ELR (cell line): ENCODE measurements at regions not wholly inside any gene's neighbourhood (a gene's known extent, or its start where the extent isn't known, plus 50 kb on each side); places are given as distances from the start of the nearest gene placed in this dataset.

ENCODE experiments used
- DNase-seq: peaks from one replicate; pipeline ENCODE4 v3.0.0-alpha.2; 2015; ENCODE audit warnings: low read depth

GRCh38 chr14:38505973-38506249 lies 250.0 kb upstream of the CLEC14A start:
- DNase-seq: no peak

DNA sequence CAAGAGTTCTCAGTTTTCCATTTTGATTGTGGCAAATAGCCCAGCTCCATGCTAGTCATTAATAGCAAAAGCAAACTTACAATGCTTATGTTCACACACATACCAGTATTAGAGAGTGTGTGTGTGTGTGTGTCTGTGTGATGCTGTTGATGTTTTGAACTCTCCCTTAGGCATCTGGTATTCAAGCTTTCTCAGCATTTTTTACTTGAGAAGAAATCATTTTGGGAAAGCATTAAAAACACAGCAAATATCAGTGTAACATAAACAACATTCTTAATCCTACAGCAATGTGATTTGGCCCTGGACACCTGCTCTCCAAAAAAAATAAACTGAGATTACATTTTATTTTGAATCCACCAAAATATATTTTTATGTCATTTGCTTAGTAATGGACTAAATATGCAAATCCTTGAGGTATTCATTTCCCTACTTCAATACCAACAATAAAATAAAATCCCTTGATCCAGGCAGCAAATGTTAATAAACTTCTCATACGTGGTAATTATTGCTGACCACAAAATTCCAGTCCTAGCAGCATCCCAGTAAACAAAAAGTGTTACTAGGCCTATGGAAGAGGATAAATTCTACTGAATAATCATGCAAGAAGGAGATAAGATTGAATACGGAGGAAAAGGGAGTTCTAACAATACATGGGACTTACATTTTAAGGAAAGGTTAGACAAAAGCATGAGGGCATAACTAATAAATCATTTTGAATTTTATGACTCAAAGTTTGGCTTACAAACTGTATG lies 249.5 kb upstream of the CLEC14A start:
- no peak for DNase-seq

- no peak for DNase-seq
Observed at GRCh38 chr14:38504175-38504574, 248.3 kb upstream of the CLEC14A start.

DNA sequence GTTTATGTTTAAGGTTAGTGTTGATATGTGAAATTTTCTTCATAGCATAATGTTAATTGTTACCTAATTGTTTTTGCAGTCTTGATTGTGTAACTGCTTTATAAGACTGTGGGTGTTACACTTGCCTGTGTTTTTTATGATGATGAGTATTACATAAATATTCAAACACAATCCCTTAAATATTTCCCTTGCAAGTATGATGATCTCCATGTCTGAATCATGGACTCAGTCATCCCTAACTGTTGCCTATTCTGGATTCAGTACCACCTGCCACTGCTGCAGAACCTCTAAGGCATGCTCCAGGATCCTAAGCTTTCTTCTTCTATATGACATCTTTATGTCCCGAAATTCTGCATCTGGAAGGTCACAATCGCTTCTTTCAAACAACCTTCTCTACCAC lies 246.3 kb upstream of the CLEC14A start:
- peak; percentile 12 for DNase-seq

GRCh38 chr14:38500125-38500524 lies 244.2 kb upstream of the CLEC14A start:
- DNase-seq: no peak

DNA sequence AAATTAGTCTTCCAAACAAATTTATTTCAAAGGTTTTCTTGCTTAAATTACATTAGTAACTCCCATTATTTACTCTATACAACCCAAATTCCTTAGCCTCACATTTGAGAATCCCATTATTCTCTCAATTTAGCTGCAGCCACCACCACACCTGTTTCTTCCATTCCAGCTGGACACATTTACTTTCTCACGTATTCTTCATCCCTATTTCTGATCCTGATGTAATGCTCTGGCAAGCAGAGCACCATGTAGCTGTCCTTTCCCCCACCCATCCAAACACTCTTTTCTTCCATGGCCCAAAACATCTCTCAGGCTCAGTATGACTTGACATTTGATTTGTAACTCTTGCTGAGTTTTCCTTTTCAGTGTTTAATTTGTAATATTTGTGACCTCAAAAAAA lies 240.2 kb upstream of the CLEC14A start:
- DNase-seq: no peak

DNA sequence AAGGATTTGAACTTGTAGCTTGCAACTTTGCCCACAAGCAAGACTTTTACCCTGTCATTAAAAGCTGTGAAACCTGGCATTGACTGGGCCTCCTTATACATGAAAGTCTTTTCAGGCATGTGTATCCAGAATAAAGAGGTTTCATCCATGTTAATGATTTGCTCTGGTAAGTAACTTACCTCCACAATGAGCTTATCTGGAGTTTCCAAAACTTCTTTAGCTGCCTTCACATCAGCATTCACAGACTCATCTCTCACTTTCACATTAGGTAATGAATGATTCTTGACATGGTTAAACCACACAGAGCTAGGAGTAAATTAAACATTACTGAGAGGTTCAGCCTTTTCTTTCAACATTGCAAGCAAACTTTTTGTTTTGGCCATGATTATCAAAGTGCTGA lies 234.4 kb upstream of the CLEC14A start:
- no peak for DNase-seq

DNA sequence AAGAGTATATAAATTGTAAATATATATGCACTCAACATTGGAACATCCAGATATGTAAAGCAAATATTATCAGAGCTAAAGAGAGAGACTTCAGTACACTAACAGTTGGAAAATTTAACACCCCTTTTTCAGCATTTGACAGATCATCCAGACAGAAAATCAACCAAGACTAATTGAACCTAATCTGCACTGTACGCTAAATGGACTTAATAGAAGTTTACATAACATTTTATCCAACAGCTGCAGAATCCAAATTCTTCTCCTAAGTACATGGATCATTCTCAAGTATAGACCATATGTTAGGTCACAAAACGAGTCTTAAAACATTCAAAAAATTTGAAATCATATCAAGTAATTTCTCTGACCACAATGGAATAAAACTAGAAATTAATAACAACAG lies 229.1 kb upstream of the CLEC14A start:
- DNase-seq: no peak

- peak; percentile 52 for DNase-seq
Observed at GRCh38 chr14:38481952-38482678, 226.2 kb upstream of the CLEC14A start.

GRCh38 chr14:38469156-38469555 lies 213.3 kb upstream of the CLEC14A start:
- no peak for DNase-seq

- DNase-seq: no peak
Observed at GRCh38 chr14:38442208-38442607, 186.3 kb upstream of the CLEC14A start.

- DNase-seq: no peak
Observed at GRCh38 chr14:38432186-38432585, 176.3 kb upstream of the CLEC14A start.

GRCh38 chr14:38431156-38431555 lies 175.3 kb upstream of the CLEC14A start:
- DNase-seq: no peak

GRCh38 chr14:38430522-38430921 lies 174.6 kb upstream of the CLEC14A start:
- no peak for DNase-seq

- no peak for DNase-seq
Observed at GRCh38 chr14:38425324-38425976, 169.6 kb upstream of the CLEC14A start.

GRCh38 chr14:38420048-38420447 lies 164.2 kb upstream of the CLEC14A start:
- peak; percentile 31 for DNase-seq

- no peak for DNase-seq
Observed at GRCh38 chr14:38419579-38419978, 163.7 kb upstream of the CLEC14A start.

- DNase-seq: no peak
Observed at GRCh38 chr14:38412654-38413053, 156.8 kb upstream of the CLEC14A start.

DNA sequence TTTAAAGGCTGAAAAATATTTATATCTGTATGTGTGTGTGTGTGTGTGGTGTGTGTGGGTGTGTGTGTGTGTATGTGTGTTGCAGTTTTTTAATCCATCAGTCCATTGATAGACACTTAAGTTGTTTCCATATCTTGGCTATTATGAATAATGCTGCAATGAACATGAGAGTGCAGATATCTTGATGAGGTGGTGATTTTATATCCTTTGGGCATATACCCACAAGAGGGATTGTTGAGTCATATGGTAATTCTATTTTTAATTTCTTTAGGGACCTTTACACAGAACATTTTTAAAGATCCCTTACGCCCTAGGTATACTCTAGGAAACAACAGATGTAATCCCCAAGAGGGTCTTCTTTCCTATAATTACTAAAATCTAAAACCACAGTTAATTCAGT lies 154.5 kb upstream of the CLEC14A start:
- DNase-seq: peak; percentile 30

GRCh38 chr14:38409071-38409705 lies 153.3 kb upstream of the CLEC14A start:
- DNase-seq: no peak

- peak; percentile 77 for DNase-seq
Observed at GRCh38 chr14:38405851-38406635, 150.2 kb upstream of the CLEC14A start.

- peak; percentile 72 for DNase-seq
Observed at GRCh38 chr14:38404616-38405015, 148.7 kb upstream of the CLEC14A start.
